GM23248 (cell line): ENCODE measurements at regions not wholly inside any gene's neighbourhood (a gene's known extent, or its start where the extent isn't known, plus 50 kb on each side); places are given as distances from the start of the nearest gene placed in this dataset.

ENCODE experiments used
- EZH2 ChIP-seq: fragments of 200-600 bp; sonication (generic); IDR thresholded peaks from 2 replicates; pipeline ENCODE4 v1.6.1; 2018; ENCODE audit warnings: antibody characterized with exemption, mild to moderate bottlenecking; ENCODE audit not compliant: insufficient read depth, poor library complexity, severe bottlenecking
- EZH2phosphoT487 ChIP-seq: fragments of 200-600 bp; sonication (generic); IDR thresholded peaks from 2 replicates; pipeline ENCODE4 v1.6.1; 2018; ENCODE audit warnings: antibody characterized with exemption, moderate library complexity, mild to moderate bottlenecking, low read depth; ENCODE audit not compliant: insufficient read depth

GRCh38 chr4:123183308-123183707 is 213.3 kb upstream of the SPRY1 start:
- TF ChIP-seq EZH2 (no peak), EZH2phosphoT487 (no peak)
